SH-SY5Y (cell line): ENCODE measurements at regions not wholly inside any gene's neighbourhood (a gene's known extent, or its start where the extent isn't known, plus 50 kb on each side); places are given as distances from the start of the nearest gene placed in this dataset.

Source experiments
- GATA2 ChIP-seq: IDR thresholded peaks from 2 replicates; pipeline ENCODE4 v1.6.1; 2011; ENCODE audit warnings: mild to moderate bottlenecking, low read depth, low read length
- GATA3 ChIP-seq: IDR thresholded peaks from 2 replicates; pipeline ENCODE4 v1.6.1; 2011; ENCODE audit warnings: low read depth, mild to moderate bottlenecking, low read length, moderate library complexity

DNA sequence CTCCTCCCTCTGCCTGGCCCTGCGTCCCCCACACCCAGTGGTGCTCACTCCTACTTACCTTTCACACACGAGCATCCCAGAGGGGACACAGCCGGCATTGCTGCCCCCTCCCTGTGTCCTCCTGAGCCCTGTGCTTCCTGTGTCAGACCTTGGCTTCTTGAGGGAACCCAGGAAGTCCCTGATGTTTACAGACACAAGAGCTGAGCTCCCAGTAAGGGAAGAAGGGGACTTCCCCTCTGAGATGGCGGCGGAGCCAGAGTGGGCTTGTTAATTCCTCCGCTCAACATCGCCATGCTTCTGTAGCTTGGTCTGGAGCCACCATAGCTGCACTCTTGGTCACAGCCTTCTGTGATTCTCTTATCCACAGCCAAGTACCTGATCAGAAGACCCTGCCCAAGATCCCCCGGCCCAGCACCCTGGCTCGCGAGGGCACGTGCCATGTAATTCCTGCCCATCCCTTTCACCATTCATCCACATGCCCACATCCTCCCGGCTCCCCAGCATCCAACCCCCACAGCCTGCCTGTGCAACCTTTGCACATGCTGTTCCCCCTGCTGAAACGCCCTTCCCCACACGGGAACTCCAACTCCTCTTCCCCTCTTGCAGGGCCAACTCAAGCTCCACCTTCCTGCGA lies 127.4 kb upstream of the FOXF1 start:
- no peak for TF ChIP-seq GATA3
- no peak for TF ChIP-seq GATA2
